Endothelial cell of umbilical vein (primary cell): ENCODE measurements at regions not wholly inside any gene's neighbourhood (a gene's known extent, or its start where the extent isn't known, plus 50 kb on each side); places are given as distances from the start of the nearest gene placed in this dataset.

Source experiments
- BruUV-seq: library from RNA; stranded (reverse); fragments of 400-500 nt; replicated peaks from 2 replicates; lab custom pipeline; 2021; lab: Mats Ljungman, UMichigan
- CTCF ChIA-PET: fragments of 300-600, 350-600 bp; sonication (Branson Sonifier 250); formaldehyde crosslinking; loops from one replicate; lab custom pipeline; 2021; ENCODE audit warnings: antibody characterized with exemption, inconsistent platforms; lab: Charles Lee
- POLR2A ChIA-PET: fragments of 300-600, 350-600 bp; sonication (Branson Sonifier 250); formaldehyde crosslinking; loops from one replicate; lab custom pipeline; 2021; ENCODE audit warnings: antibody characterized with exemption, inconsistent platforms; lab: Charles Lee
- DNase-seq: peaks from one replicate; pipeline ENCODE4 v3.0.0-alpha.2; 2011; ENCODE audit warnings: low read depth, low spot score
- FAIRE-seq: peaks from 2 replicates; lab custom pipeline; 2011; peaks lifted over from hg19 to GRCh38; lab: Jason Lieb, UNC
- H2AFZ ChIP-seq: 2 replicates; pipeline ENCODE4 v1.6.0; 2012; ENCODE audit warnings: low read depth, low read length, control low read depth, inconsistent platforms
- H3K27ac ChIP-seq: 2 replicates; pipeline ENCODE4 v1.5.1; 2011; ENCODE audit warnings: low read depth, mild to moderate bottlenecking, control low read depth, low read length, moderate library complexity; ENCODE audit not compliant: insufficient read depth
- H3K27me3 ChIP-seq, 2 experiments: 2 replicates each; pipeline versions ENCODE4 v1.6.0 to v1.6.1; 2011; ENCODE audit warnings: low read length in 2 of 2, mixed read lengths in 1 of 2; ENCODE audit not compliant: control insufficient read depth in 2 of 2, insufficient read depth in 2 of 2
- H3K36me3 ChIP-seq, 2 experiments: 2 replicates in 1 of 2; 3 replicates in 1 of 2; pipeline ENCODE4 v1.5.1; 2011; ENCODE audit warnings: low read length in 2 of 2, mild to moderate bottlenecking in 1 of 2, moderate library complexity in 1 of 2; ENCODE audit not compliant: control insufficient read depth in 2 of 2, insufficient read depth in 2 of 2; ENCODE audit errors: extremely low read depth in 1 of 2
- H3K4me1 ChIP-seq: 3 replicates; pipeline ENCODE4 v1.5.1; 2011; ENCODE audit warnings: mild to moderate bottlenecking, low read length; ENCODE audit not compliant: control insufficient read depth, insufficient read depth; ENCODE audit errors: extremely low read depth
- H3K4me2 ChIP-seq: 2 replicates; pipeline ENCODE4 v1.6.1; 2011; ENCODE audit warnings: low read length, control low read depth, mixed read lengths; ENCODE audit not compliant: insufficient read depth
- H3K4me3 ChIP-seq, 3 experiments: fragments of 200-600 bp in 1 of 3; sonication (generic), shearing (Covaris generic) in 1 of 3; replicated peaks in 1 of 3; 2 replicates each; pipeline ENCODE4 v1.5.1; 2011 to 2016; ENCODE audit warnings: control low read depth in 3 of 3, low read length in 3 of 3, mild to moderate bottlenecking in 2 of 3, inconsistent platforms in 1 of 3, low read depth in 1 of 3, moderate library complexity in 1 of 3; ENCODE audit not compliant: insufficient read depth in 1 of 3
- H3K79me2 ChIP-seq: 2 replicates; pipeline ENCODE4 v1.6.0; 2012; ENCODE audit warnings: low read length, inconsistent platforms; ENCODE audit not compliant: control insufficient read depth, insufficient read depth
- H3K9ac ChIP-seq: replicated peaks from 2 replicates; pipeline ENCODE3; 2011; ENCODE audit warnings: low read length, control low read depth; ENCODE audit not compliant: insufficient read depth; ENCODE audit errors: extremely low read depth
- H3K9me1 ChIP-seq: replicated peaks from 3 replicates; pipeline ENCODE4 v1.6.0; 2011; ENCODE audit warnings: mild to moderate bottlenecking, low read length; ENCODE audit not compliant: control insufficient read depth, insufficient read depth; ENCODE audit errors: extremely low read depth
- H3K9me3 ChIP-seq: replicated peaks from 2 replicates; pipeline ENCODE4 v1.5.1; 2012; ENCODE audit warnings: low read length, inconsistent platforms; ENCODE audit not compliant: control insufficient read depth, insufficient read depth
- H4K20me1 ChIP-seq: replicated peaks from 2 replicates; pipeline ENCODE3; 2011; ENCODE audit warnings: mild to moderate bottlenecking, low read length; ENCODE audit not compliant: control insufficient read depth, insufficient read depth; ENCODE audit errors: extremely low read depth
- EZH2 ChIP-seq: IDR thresholded peaks from 2 replicates; pipeline ENCODE4 v1.6.1; 2012; ENCODE audit warnings: borderline replicate concordance, low read depth, mild to moderate bottlenecking, moderate library complexity, low read length, inconsistent platforms; ENCODE audit not compliant: severe bottlenecking
- FOS ChIP-seq: IDR thresholded peaks from 2 replicates; pipeline ENCODE4 v1.6.1; 2011; ENCODE audit warnings: mild to moderate bottlenecking, low read length, moderate library complexity, borderline replicate concordance; ENCODE audit not compliant: insufficient read depth
- GATA2 ChIP-seq: IDR thresholded peaks from 2 replicates; pipeline ENCODE4 v1.7.0; 2011; ENCODE audit warnings: low read depth, mild to moderate bottlenecking, moderate library complexity, mixed read lengths, low read length; ENCODE audit not compliant: insufficient read length, insufficient read depth
- JUN ChIP-seq: IDR thresholded peaks from 2 replicates; pipeline ENCODE4 v1.6.1; 2011; ENCODE audit warnings: borderline replicate concordance, low read depth; ENCODE audit not compliant: insufficient read length, insufficient read depth
- MAX ChIP-seq: IDR thresholded peaks from 2 replicates; pipeline ENCODE4 v1.6.1; 2011; ENCODE audit not compliant: insufficient read depth, insufficient read length
- POLR2A ChIP-seq: IDR thresholded peaks from 2 replicates; pipeline ENCODE4 v1.6.1; 2012; ENCODE audit warnings: low read depth, mild to moderate bottlenecking, control low read depth, low read length
- POLR2AphosphoS5 ChIP-seq: IDR thresholded peaks from 2 replicates; pipeline ENCODE4 v1.6.1; 2012; ENCODE audit warnings: low read depth, mild to moderate bottlenecking, control low read depth, low read length, moderate library complexity; ENCODE audit not compliant: insufficient read depth
- dilution Hi-C: fragments of 300-500 bp; cut with MboI; formaldehyde crosslinking; loops from one replicate; pipeline ENCODE4 v1.15.0; 2019; ENCODE audit warnings: low sequenced_read_pairs; ENCODE audit not compliant: extremely low pct_ligation_motif_present
- intact Hi-C: fragments of 100-400 bp; cut with micrococcal nuclease; formaldehyde crosslinking; loops from one replicate; pipeline ENCODE4 v1.10.0; 2022

GRCh38 chrX:137891431-137891830, 325.5 kb downstream of the ZIC3 start:
- POLR2A ChIA-PET, result no interaction called here
- TF ChIP-seq POLR2AphosphoS5 (no peak), MAX (no peak), POLR2A (no peak), JUN (no peak), EZH2 (no peak), FOS (no peak)
- BruUV-seq, result no TSS peak
- CTCF ChIA-PET, result no interaction called here
- Histone ChIP-seq H3K9me1 (no peaks in the 10 kb centered on the region), H3K4me1 (no peaks in the 10 kb centered on the region), H2AFZ (no peak overlapping the region), H4K20me1 (no peaks in the 10 kb centered on the region), H3K4me2 (no peak overlapping the region), H3K27ac (no peak overlapping the region), H3K9me3 (no peaks in the 10 kb centered on the region), H3K4me3 (no peak overlapping the region), H3K9ac (no peak overlapping the region), H3K27me3 (no peaks in the 10 kb centered on the region), H3K36me3 (no peaks in the 10 kb centered on the region), H3K79me2 (no peaks in the 10 kb centered on the region)
- dilution Hi-C loops, result no loop called here
- FAIRE-seq (no peak), DNase-seq (no peak)
- intact Hi-C loops, result no loop called here

- no peaks in the 10 kb centered on the region for H3K9me1 ChIP-seq
- dilution Hi-C loops (no loop called here), intact Hi-C loops (no loop called here)
- H2AFZ ChIP-seq, result no peak overlapping the region
- no peaks in the 10 kb centered on the region for H4K20me1 ChIP-seq
- no peaks in the 10 kb centered on the region for H3K9me3 ChIP-seq
- TF ChIP-seq GATA2, result no peak
- TF ChIP-seq POLR2AphosphoS5, result no peak
- no peak for TF ChIP-seq JUN
- TF ChIP-seq MAX, result no peak
- H3K79me2 ChIP-seq, result no peaks in the 10 kb centered on the region
- H3K4me2 ChIP-seq, result no peak overlapping the region
- DNase-seq (no peak), FAIRE-seq (no peak)
- no peak overlapping the region for H3K9ac ChIP-seq
- no peaks in the 10 kb centered on the region for H3K36me3 ChIP-seq
- no peak overlapping the region for H3K4me3 ChIP-seq
- no peak overlapping the region for H3K27ac ChIP-seq
- CTCF ChIA-PET, result no interaction called here
- H3K4me1 ChIP-seq, result no peaks in the 10 kb centered on the region
- POLR2A ChIA-PET, result no interaction called here
- BruUV-seq, result no TSS peak
- H3K27me3 ChIP-seq, result no peaks in the 10 kb centered on the region
Observed at GRCh38 chrX:137896123-137896522, 330.2 kb downstream of the ZIC3 start.
